HEK293T (cell line): ENCODE measurements at regions not wholly inside any gene's neighbourhood (a gene's known extent, or its start where the extent isn't known, plus 50 kb on each side); places are given as distances from the start of the nearest gene placed in this dataset.

ENCODE experiments used
- CTCF ChIA-PET: fragments of 350-600 bp; formaldehyde crosslinking; extraction: SDS; loops from one replicate; lab custom pipeline; 2021; ENCODE audit warnings: antibody characterized with exemption, inconsistent platforms; lab: Yijun Ruan, JAX
- POLR2A ChIA-PET: fragments of 350-600 bp; formaldehyde crosslinking; extraction: SDS; loops from one replicate; lab custom pipeline; 2020; ENCODE audit warnings: antibody characterized with exemption, inconsistent platforms; lab: Yijun Ruan, JAX
- DNase-seq: peaks from one replicate; pipeline ENCODE4 v3.0.0; 2012; ENCODE audit warnings: mixed read lengths; ENCODE audit errors: extremely low spot score
- ARNT ChIP-seq: fragments of 450-650 bp; IDR thresholded peaks from 2 replicates; pipeline ENCODE4 v1.6.1; 2017; ENCODE audit warnings: mild to moderate bottlenecking
- BHLHE40 ChIP-seq: fragments of 450-650 bp; IDR thresholded peaks from 2 replicates; pipeline ENCODE4 v1.6.1; 2016; ENCODE audit warnings: mild to moderate bottlenecking, moderate library complexity, borderline replicate concordance
- CTBP1 ChIP-seq: fragments of 450-650 bp; IDR thresholded peaks from 2 replicates; pipeline ENCODE4 v1.6.1; 2016; ENCODE audit warnings: borderline replicate concordance
- ELF4 ChIP-seq: fragments of 450-650 bp; IDR thresholded peaks from 2 replicates; pipeline ENCODE4 v1.6.1; 2017; ENCODE audit warnings: antibody characterized with exemption
- FOXA1 ChIP-seq: fragments of 450-650 bp; IDR thresholded peaks from 2 replicates; pipeline ENCODE4 v1.6.1; 2016; ENCODE audit warnings: mild to moderate bottlenecking
- FOXK2 ChIP-seq: fragments of 450-650 bp; IDR thresholded peaks from 2 replicates; pipeline ENCODE4 v1.6.1; 2016; ENCODE audit warnings: mild to moderate bottlenecking
- FOXM1 ChIP-seq: fragments of 450-650 bp; IDR thresholded peaks from 2 replicates; pipeline ENCODE4 v1.6.1; 2017; ENCODE audit warnings: mild to moderate bottlenecking, borderline replicate concordance
- HDGF ChIP-seq: fragments of 450-650 bp; IDR thresholded peaks from 2 replicates; pipeline ENCODE4 v1.6.1; 2017; ENCODE audit warnings: antibody characterized with exemption, borderline replicate concordance
- L3MBTL2 ChIP-seq: fragments of 450-650 bp; conservative IDR thresholded peaks from 2 replicates; pipeline ENCODE4 v1.6.1; 2016; ENCODE audit warnings: mild to moderate bottlenecking
- LEF1 ChIP-seq: fragments of 450-650 bp; IDR thresholded peaks from 2 replicates; pipeline ENCODE4 v1.6.1; 2017; ENCODE audit warnings: mild to moderate bottlenecking, borderline replicate concordance
- NFRKB ChIP-seq: fragments of 450-650 bp; IDR thresholded peaks from 2 replicates; pipeline ENCODE4 v1.6.1; 2016; ENCODE audit warnings: mild to moderate bottlenecking, moderate library complexity
- SP1 ChIP-seq: fragments of 450-650 bp; IDR thresholded peaks from 2 replicates; pipeline ENCODE4 v1.6.1; 2017
- SUZ12 ChIP-seq: fragments of 450-650 bp; IDR thresholded peaks from 2 replicates; pipeline ENCODE4 v1.6.1; 2016; ENCODE audit warnings: mild to moderate bottlenecking
- TARDBP ChIP-seq: fragments of 450-650 bp; IDR thresholded peaks from 2 replicates; pipeline ENCODE4 v1.6.1; 2016
- ZNF384 ChIP-seq: fragments of 450-650 bp; IDR thresholded peaks from 2 replicates; pipeline ENCODE4 v1.6.1; 2016
- TF ChIP-seq, protein P1 (sequence below): fragments of 450-650 bp; IDR thresholded peaks from 2 replicates; pipeline ENCODE4 v1.6.1; 2016

DNA sequence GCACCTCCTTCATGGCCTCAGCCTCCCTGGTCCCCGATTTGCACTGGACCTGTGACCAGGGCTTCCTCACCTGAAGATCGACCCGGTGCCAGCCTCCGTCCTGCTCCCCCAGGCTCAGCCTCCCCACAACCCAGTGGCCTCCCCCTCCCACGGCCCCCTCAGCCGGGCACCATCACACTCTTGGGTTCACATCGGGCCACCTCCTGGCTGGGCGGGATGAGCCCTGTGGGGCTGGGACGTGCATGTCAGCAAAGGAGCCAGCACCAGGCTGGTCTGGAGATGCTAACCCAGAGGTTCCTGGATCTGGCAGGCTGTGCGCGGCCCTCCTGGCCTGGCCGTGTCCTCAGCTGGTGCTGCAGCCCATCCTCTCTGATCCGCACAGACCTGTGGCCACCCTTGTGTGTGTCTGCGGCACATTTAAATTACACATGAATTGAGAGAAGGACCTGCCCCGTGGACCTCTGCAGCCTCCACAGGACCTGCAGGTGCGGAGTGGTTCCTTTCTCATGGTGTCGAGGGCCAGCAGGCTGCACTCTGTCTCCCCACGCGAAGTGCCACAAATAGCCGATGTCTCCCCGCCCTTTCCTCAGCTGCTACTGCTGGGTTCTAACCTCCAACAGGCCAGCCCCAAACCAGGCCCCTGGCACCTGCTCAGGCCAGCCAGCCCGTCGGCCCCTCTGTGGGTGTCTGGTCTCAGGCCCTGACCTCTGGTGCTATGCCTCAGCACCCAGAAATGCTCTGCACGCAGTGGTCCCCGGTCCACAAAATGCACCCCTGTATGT is 237.5 kb downstream of the ERMARD start:
- ChIA-PET CTCF (no interaction called here), POLR2A (no interaction called here)
- no peak for DNase-seq
- TF ChIP-seq FOXK2 (no peak), ZNF384 (no peak), SUZ12 (no peak)

DNA sequence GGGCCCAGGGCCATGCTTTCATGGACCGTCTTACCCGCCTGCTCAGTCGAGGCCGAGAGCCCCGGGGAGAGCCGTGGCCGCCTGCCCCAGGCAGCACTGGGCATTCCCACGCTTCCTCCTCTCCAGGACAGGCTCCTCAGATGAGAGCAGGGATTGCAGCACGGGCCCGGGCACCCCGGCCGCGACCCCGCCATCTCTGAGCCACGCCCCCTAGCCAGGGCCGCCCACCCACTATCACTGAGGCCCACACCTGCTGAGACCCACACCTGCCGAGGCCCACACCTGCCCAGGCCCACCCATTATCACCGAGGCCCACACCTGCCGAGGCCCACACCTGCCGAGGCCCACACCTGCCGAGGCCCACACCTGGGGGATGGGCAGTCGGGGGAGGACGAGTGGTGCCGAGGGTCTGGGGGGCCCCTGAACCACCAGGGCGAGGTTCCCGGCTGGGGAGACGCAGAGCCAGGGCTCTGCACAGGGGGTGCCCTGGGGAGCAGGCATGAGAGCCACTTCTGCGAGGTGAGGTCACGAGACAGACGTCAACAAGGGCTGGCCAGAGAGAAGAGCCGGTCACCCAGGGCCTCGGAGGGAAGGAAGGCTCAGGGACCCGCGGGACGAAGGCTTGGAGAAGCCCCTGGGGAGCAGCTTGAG is 235.6 kb downstream of the ERMARD start:
- no peak for DNase-seq
- CTCF ChIA-PET: no interaction called here
- TF ChIP-seq ZNF384 (no peak), FOXM1 (no peak), BHLHE40 (no peak), ELF4 (no peak), L3MBTL2 (no peak), TARDBP (no peak), NFRKB (no peak), FOXA1 (no peak), SP1 (no peak), LEF1 (no peak), HDGF (no peak), SUZ12 (no peak), FOXK2 (no peak), CTBP1 (no peak), ARNT (no peak)
- TF ChIP-seq, protein P1, sequence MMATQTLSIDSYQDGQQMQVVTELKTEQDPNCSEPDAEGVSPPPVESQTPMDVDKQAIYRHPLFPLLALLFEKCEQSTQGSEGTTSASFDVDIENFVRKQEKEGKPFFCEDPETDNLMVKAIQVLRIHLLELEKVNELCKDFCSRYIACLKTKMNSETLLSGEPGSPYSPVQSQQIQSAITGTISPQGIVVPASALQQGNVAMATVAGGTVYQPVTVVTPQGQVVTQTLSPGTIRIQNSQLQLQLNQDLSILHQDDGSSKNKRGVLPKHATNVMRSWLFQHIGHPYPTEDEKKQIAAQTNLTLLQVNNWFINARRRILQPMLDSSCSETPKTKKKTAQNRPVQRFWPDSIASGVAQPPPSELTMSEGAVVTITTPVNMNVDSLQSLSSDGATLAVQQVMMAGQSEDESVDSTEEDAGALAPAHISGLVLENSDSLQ: no peak
- POLR2A ChIA-PET: no interaction called here

DNA sequence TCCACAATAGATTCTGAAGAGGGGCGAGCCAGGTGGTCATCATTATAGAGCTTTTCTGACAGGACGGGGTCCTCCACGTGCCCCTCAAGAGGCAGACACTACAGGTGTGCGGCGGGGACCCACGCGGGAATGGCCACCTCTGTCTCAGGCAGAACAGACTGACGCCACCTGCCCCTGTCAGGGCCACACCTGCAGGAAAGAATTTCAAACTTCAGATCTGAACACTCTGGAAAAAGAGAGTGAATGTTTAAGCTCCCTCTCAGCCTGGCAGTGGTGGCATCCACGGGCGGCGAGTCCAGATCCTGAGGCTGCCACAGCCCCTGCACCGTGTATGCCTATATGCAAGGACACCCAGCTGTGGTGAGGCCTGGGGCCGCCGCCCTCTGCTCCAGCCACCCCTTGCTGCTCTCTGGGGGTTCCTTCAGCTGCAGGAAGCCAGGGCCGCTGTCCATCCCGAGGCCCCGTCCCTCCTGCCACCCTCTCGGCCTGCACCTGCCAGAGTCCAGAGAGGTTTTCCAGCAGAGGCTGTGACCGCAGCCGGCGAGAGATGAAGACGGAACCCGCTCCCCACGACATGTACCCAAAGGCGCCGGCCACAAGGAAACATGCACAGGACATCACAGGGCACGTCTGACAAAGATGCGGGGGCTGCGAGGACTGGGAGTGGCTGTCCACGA is 234.9 kb downstream of the ERMARD start:
- TF ChIP-seq ZNF384 (no peak), CTBP1 (no peak), LEF1 (no peak), NFRKB (no peak), FOXA1 (no peak), FOXM1 (no peak), TARDBP (no peak), SUZ12 (no peak), FOXK2 (no peak), L3MBTL2 (no peak), ARNT (no peak), SP1 (no peak), HDGF (no peak)
- TF ChIP-seq, protein P1: no peak
- POLR2A ChIA-PET: no interaction called here
- no peak for DNase-seq
- CTCF ChIA-PET: no interaction called here

DNA sequence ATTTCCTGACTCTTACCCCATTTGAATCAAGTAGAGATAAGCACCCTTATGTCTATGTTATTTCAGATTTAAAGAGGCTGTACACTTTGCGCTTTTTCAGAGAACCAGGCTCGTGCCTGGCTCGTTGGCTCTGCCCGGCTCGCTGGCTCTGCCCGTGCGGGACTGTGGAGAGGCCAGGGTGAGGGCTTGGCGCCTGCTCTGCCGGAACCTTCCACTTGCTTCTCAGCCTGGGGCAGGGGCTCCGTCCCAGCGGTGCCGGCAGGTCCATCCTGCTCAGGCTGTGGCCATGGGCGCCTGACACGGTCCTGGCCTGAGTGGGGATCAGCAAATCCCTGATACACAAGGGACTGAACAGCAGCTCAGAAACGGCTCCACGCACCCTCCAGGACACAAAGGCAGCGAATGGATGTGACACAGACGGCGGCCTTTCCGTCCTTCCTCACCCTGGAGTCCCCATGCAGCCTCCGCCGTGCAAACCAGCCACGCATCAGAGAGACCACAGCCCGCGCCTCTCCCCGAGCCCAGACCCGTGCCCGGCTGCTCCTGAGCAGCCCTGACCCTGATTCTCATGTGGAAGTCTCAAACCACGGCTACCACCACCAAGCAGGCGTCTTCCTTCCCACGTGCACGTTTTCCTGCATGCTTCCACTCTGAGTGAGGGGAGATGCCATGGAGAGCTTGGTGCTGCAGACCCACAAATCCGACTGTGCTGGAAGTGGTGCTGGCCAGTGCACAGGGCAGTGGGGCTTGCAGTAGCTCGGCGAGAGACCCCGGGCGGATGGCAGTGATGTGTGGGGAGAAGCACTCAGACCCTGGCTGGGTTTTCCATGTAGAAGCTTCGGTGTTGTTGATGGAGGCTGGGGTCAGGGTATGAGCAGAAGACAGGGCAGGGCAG is 233.9 kb downstream of the ERMARD start:
- ChIA-PET CTCF (no interaction called here), POLR2A (no interaction called here)
- TF ChIP-seq SUZ12 (no peak), LEF1 (no peak), CTBP1 (no peak), NFRKB (no peak), ZNF384 (no peak), TARDBP (no peak), FOXA1 (no peak), HDGF (no peak), L3MBTL2 (no peak)
- no peak for DNase-seq

DNA sequence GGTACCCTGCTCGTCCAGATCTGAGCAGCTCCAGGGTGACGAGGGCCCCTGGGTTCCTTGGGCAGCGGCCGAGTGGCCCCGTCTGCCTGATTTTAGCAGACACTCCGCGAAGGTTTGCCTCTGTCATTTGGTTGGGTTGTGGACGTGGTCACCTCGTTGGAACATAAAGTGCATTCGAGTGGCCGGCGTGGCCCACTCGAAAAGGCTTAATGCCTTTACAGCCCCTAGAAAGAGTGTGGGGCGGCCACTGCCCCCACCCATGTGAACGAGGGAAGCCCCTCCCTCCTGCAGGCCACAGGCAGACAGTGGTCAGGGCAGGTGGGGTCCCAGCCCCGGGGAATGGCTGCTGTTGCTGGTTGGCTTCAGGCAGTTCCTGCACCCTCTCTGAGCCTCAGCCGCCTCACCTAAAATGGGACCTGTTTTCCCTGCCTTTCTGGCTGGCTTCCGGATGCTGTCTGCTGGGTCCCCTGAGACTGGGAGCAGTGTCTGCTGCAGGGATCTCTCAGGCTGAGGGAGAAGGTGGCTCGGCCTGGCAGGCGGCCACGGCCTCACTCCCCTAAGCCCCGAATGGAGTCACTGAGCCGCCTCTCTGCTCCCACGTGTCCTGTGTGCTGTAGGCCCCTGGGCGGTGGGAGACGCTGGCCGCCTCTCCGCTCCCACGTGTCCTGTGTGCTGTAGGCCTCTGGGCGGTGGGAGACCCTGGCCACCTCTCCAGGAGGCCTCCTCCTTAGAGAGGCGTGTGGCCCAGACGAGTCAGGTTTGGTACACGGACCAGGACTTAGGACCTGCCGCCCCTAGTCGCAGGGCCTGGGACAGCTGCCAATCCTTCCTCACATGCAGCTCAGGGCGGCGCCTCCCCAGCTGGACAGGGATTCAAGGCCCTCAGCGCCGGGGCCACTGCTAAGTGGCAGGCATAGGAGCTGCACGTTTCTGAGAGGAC is 233.0 kb downstream of the ERMARD start:
- no peak for DNase-seq
- TF ChIP-seq NFRKB (no peak), BHLHE40 (no peak), LEF1 (no peak), CTBP1 (no peak), ZNF384 (no peak), FOXK2 (no peak), SUZ12 (no peak), TARDBP (no peak), ARNT (no peak), HDGF (no peak), L3MBTL2 (no peak)
- ChIA-PET CTCF (no interaction called here), POLR2A (no interaction called here)
